IMR-90 (cell line): ENCODE measurements at regions not wholly inside any gene's neighbourhood (a gene's known extent, or its start where the extent isn't known, plus 50 kb on each side); places are given as distances from the start of the nearest gene placed in this dataset.

ENCODE experiments used
- ATAC-seq: fragments of 200-7000 bp; cut with Tn5 transposase; 2 replicates; pipeline ENCODE4 v1.9.1; 2020; ENCODE audit warnings: low read depth, mild to moderate bottlenecking, moderate library complexity
- BruUV-seq: library from RNA; stranded (reverse); fragments of 400-500 nt; replicated peaks from 2 replicates; lab custom pipeline; 2021; lab: Mats Ljungman, UMichigan
- CTCF ChIA-PET: fragments of 300-600 bp; formaldehyde crosslinking; extraction: SDS; loops from one replicate; lab custom pipeline; 2021; ENCODE audit warnings: antibody characterized with exemption; lab: Yijun Ruan, JAX
- POLR2A ChIA-PET: fragments of 300-600 bp; sonication (Branson Sonifier 250); formaldehyde crosslinking; loops from one replicate; lab custom pipeline; 2022; ENCODE audit warnings: antibody characterized with exemption; ENCODE audit not compliant: unreplicated experiment; lab: Charles Lee
- DNase-seq: peaks from one replicate; pipeline ENCODE4 v3.0.0; 2013
- H2AFZ ChIP-seq: replicated peaks from 2 replicates; pipeline ENCODE3; 2013; ENCODE audit warnings: low read length, mild to moderate bottlenecking; ENCODE audit not compliant: poor library complexity
- H2AK5ac ChIP-seq: 2 replicates; pipeline ENCODE4 v1.6.1; 2013; ENCODE audit warnings: low read depth, low read length, inconsistent platforms
- H2AK9ac ChIP-seq: replicated peaks from 2 replicates; pipeline ENCODE3; 2013; ENCODE audit warnings: mild to moderate bottlenecking, low read depth, low read length, moderate library complexity; ENCODE audit not compliant: poor library complexity
- H2BK120ac ChIP-seq: 2 replicates; pipeline ENCODE4 v1.6.1; 2013; ENCODE audit warnings: low read depth, low read length, inconsistent platforms
- H2BK15ac ChIP-seq: 3 replicates; pipeline ENCODE4 v1.6.1; 2013; ENCODE audit warnings: low read depth, low read length, inconsistent platforms
- H2BK20ac ChIP-seq: 2 replicates; pipeline ENCODE4 v1.6.1; 2013; ENCODE audit warnings: low read depth, mild to moderate bottlenecking, inconsistent platforms, low read length, moderate library complexity
- H2BK5ac ChIP-seq: 2 replicates; pipeline ENCODE4 v1.6.1; 2013; ENCODE audit warnings: mild to moderate bottlenecking, low read depth, low read length, inconsistent platforms; ENCODE audit not compliant: poor library complexity, severe bottlenecking
- H3K14ac ChIP-seq: replicated peaks from 2 replicates; pipeline ENCODE4 v1.6.1; 2013; ENCODE audit warnings: low read depth, low read length, inconsistent platforms
- H3K18ac ChIP-seq: 2 replicates; pipeline ENCODE4 v1.6.1; 2013; ENCODE audit warnings: low read depth, low read length, control low read depth
- H3K23ac ChIP-seq: 2 replicates; pipeline ENCODE4 v1.6.1; 2013; ENCODE audit warnings: low read depth, low read length, inconsistent platforms
- H3K27ac ChIP-seq: 2 replicates; pipeline ENCODE4 v1.5.1; 2013; ENCODE audit warnings: mild to moderate bottlenecking, control low read depth, low read length; ENCODE audit not compliant: insufficient read depth
- H3K27me3 ChIP-seq: 2 replicates; pipeline ENCODE4 v1.6.1; 2013; ENCODE audit warnings: low read length; ENCODE audit not compliant: control insufficient read depth, insufficient read depth
- H3K36me3 ChIP-seq: 2 replicates; pipeline ENCODE4 v1.6.1; 2013; ENCODE audit warnings: low read length, mixed read lengths; ENCODE audit not compliant: control insufficient read depth, insufficient read depth
- H3K4ac ChIP-seq: 2 replicates; pipeline ENCODE4 v1.6.1; 2013; ENCODE audit warnings: low read depth, low read length, inconsistent platforms
- H3K4me1 ChIP-seq: 2 replicates; pipeline ENCODE4 v1.6.1; 2013; ENCODE audit warnings: low read length, mixed read lengths; ENCODE audit not compliant: control insufficient read depth, insufficient read depth
- H3K4me2 ChIP-seq: 2 replicates; pipeline ENCODE4 v1.6.1; 2013; ENCODE audit warnings: low read depth, mild to moderate bottlenecking, control low read depth, low read length, moderate library complexity
- H3K4me3 ChIP-seq: 2 replicates; pipeline ENCODE4 v1.5.1; 2013; ENCODE audit warnings: low read depth, mild to moderate bottlenecking, control low read depth, low read length, moderate library complexity; ENCODE audit not compliant: insufficient read depth
- H3K56ac ChIP-seq: 2 replicates; pipeline ENCODE4 v1.6.1; 2013; ENCODE audit warnings: low read length, inconsistent platforms; ENCODE audit not compliant: insufficient read depth; ENCODE audit errors: extremely low read depth
- H3K79me1 ChIP-seq, 2 experiments: 2 replicates each; pipeline ENCODE4 v1.6.1; 2013; ENCODE audit warnings: low read length in 2 of 2, inconsistent platforms in 1 of 2, low read depth in 1 of 2
- H3K9ac ChIP-seq: 2 replicates; pipeline ENCODE4 v1.6.1; 2013; ENCODE audit warnings: low read depth, low read length, control low read depth
- H3K9me1 ChIP-seq: 2 replicates; pipeline ENCODE4 v1.6.1; 2013; ENCODE audit warnings: low read length, inconsistent platforms; ENCODE audit not compliant: insufficient read depth
- H3K9me3 ChIP-seq: 2 replicates; pipeline ENCODE4 v1.6.1; 2013; ENCODE audit warnings: low read length; ENCODE audit not compliant: control insufficient read depth, insufficient read depth
- H4K20me1 ChIP-seq: 2 replicates; pipeline ENCODE4 v1.6.1; 2013; ENCODE audit warnings: low read length, inconsistent platforms; ENCODE audit not compliant: insufficient read depth
- H4K5ac ChIP-seq: 2 replicates; pipeline ENCODE4 v1.6.1; 2013; ENCODE audit warnings: mild to moderate bottlenecking, low read depth, low read length, control low read depth
- H4K8ac ChIP-seq, 2 experiments: 2 replicates each; pipeline ENCODE4 v1.6.1; 2013; ENCODE audit warnings: low read depth in 2 of 2, low read length in 2 of 2, control low read depth in 1 of 2, inconsistent platforms in 1 of 2
- H4K91ac ChIP-seq: 2 replicates; pipeline ENCODE4 v1.6.1; 2013; ENCODE audit warnings: low read depth, low read length, inconsistent platforms; ENCODE audit not compliant: insufficient read depth
- BHLHE40 ChIP-seq: fragments of 150-350 bp; IDR thresholded peaks from 2 replicates; pipeline ENCODE4 v1.6.1; 2016; ENCODE audit warnings: mild to moderate bottlenecking, low read depth, low read length
- CEBPB ChIP-seq: IDR thresholded peaks from 2 replicates; pipeline ENCODE4 v1.6.1; 2012; ENCODE audit warnings: low read depth, low read length, improper control_type of control experiment
- FOS ChIP-seq: fragments of 150-350 bp; IDR thresholded peaks from 2 replicates; pipeline ENCODE4 v1.6.1; 2016; ENCODE audit warnings: low read depth, low read length
- MAFK ChIP-seq: IDR thresholded peaks from 2 replicates; pipeline ENCODE4 v1.6.1; 2012; ENCODE audit warnings: low read depth, low read length, improper control_type of control experiment
- MAZ ChIP-seq: IDR thresholded peaks from 2 replicates; pipeline ENCODE4 v1.6.1; 2012; ENCODE audit warnings: low read depth, mild to moderate bottlenecking, low read length, improper control_type of control experiment, moderate library complexity, borderline replicate concordance
- MXI1 ChIP-seq: IDR thresholded peaks from 2 replicates; pipeline ENCODE4 v1.6.1; 2012; ENCODE audit warnings: low read depth, mild to moderate bottlenecking, low read length, moderate library complexity, borderline replicate concordance
- NFE2L2 ChIP-seq: fragments of 150-350 bp; IDR thresholded peaks from 2 replicates; pipeline ENCODE4 v1.6.1; 2016; ENCODE audit warnings: low read depth, mild to moderate bottlenecking, low read length
- POLR2A ChIP-seq: IDR thresholded peaks from 2 replicates; pipeline ENCODE4 v1.6.1; 2012; ENCODE audit warnings: mild to moderate bottlenecking, low read depth, low read length
- RAD21 ChIP-seq: IDR thresholded peaks from 2 replicates; pipeline ENCODE4 v1.6.1; 2012; ENCODE audit warnings: low read length, improper control_type of control experiment
- RCOR1 ChIP-seq: IDR thresholded peaks from 2 replicates; pipeline ENCODE4 v1.6.1; 2012; ENCODE audit warnings: mild to moderate bottlenecking, low read length, improper control_type of control experiment; ENCODE audit not compliant: insufficient replicate concordance
- RFX5 ChIP-seq: IDR thresholded peaks from 2 replicates; pipeline ENCODE4 v1.8.0; 2012; ENCODE audit warnings: low read depth, mild to moderate bottlenecking, low read length, moderate library complexity
- SMC3 ChIP-seq: fragments of 150-350 bp; IDR thresholded peaks from 2 replicates; pipeline ENCODE4 v1.6.1; 2016; ENCODE audit warnings: low read depth, mild to moderate bottlenecking, antibody characterized with exemption, low read length, moderate library complexity
- WGBS, 2 experiments: methylation state at CpG; one replicate each; pipeline versions ENCODE4 v1.1.5 to v1.1.7; 2013; ENCODE audit warnings: missing lambda C conversion rate in 2 of 2; ENCODE audit not compliant: insufficient read length in 1 of 2; ENCODE audit errors: extremely low coverage in 2 of 2; 5-methylcytosine and 5-hydroxymethylcytosine counted together
- dilution Hi-C: fragments of 300-500 bp; cut with HindIII; formaldehyde crosslinking; loops from one replicate; pipeline ENCODE4 v1.14.3; 2018; ENCODE audit warnings: low sequenced_read_pairs; ENCODE audit not compliant: unreplicated experiment
- in situ Hi-C: fragments of 300-500 bp; cut with MboI; formaldehyde crosslinking; loops from 3 replicates; pipeline ENCODE4 v1.14.3; 2019; ENCODE audit warnings: low sequenced_read_pairs, inconsistent platforms, mixed read lengths
- intact Hi-C: fragments of 100-400 bp; cut with micrococcal nuclease; formaldehyde crosslinking; loops from 2 replicates; pipeline ENCODE4 v1.10.0; 2022
- TF ChIP-seq, protein P1 (sequence below): conservative IDR thresholded peaks from 2 replicates; pipeline ENCODE4 v1.5.1; 2012; ENCODE audit warnings: mild to moderate bottlenecking, low read depth, low read length, improper control_type of control experiment
- TF ChIP-seq, protein P2 (sequence below): fragments of 150-350 bp; IDR thresholded peaks from 2 replicates; pipeline ENCODE4 v1.6.1; 2017; ENCODE audit warnings: mild to moderate bottlenecking, antibody characterized with exemption, low read length, low read depth
- TF ChIP-seq, protein P3 (sequence below): fragments of 150-350 bp; IDR thresholded peaks from 2 replicates; pipeline ENCODE4 v1.6.1; 2016; ENCODE audit warnings: low read depth, mild to moderate bottlenecking, low read length, moderate library complexity, borderline replicate concordance

DNA sequence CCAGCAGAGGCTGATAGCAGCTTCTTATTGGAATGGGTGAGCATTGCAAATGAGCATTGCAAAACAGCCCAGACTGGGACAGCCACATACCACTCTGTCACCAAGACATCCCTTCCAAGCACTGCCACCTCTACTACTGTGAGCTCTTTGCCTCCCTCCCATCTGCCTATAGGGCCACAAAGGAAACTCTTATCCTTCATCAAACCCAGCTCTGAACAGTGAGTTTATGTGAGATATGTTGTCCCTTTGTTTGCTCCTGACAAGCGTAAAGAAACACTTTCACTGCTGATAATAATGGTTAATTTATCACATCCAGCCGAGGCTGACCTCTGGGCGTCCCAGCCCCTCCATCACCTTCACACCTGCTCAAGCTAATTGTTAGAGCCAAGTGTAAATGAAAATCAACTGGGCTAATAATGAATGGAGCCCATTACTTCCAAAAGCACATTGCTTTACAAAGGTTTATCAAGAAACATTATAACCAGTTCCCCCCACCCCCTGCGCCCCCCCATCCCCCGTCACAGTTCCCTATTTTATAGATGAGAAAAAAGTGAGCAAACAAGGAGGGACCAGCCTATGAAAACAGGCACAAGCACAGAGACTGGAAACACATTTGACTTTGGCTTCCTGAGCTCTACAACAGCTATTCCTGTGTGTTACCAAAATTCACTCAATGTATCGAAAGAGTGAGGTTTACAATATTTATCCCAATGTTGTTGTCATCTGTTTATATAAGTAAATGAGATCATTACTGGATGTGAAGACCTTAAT lies 146.3 kb downstream of the ANXA2 start:
- no peak for TF ChIP-seq RCOR1
- TF ChIP-seq MAZ: no peak
- TF ChIP-seq MXI1: no peak
- no peak for TF ChIP-seq POLR2A
- TF ChIP-seq, protein P1, sequence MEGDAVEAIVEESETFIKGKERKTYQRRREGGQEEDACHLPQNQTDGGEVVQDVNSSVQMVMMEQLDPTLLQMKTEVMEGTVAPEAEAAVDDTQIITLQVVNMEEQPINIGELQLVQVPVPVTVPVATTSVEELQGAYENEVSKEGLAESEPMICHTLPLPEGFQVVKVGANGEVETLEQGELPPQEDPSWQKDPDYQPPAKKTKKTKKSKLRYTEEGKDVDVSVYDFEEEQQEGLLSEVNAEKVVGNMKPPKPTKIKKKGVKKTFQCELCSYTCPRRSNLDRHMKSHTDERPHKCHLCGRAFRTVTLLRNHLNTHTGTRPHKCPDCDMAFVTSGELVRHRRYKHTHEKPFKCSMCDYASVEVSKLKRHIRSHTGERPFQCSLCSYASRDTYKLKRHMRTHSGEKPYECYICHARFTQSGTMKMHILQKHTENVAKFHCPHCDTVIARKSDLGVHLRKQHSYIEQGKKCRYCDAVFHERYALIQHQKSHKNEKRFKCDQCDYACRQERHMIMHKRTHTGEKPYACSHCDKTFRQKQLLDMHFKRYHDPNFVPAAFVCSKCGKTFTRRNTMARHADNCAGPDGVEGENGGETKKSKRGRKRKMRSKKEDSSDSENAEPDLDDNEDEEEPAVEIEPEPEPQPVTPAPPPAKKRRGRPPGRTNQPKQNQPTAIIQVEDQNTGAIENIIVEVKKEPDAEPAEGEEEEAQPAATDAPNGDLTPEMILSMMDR: no peak
- TF ChIP-seq NFE2L2: no peak
- TF ChIP-seq CEBPB: no peak
- no peak for TF ChIP-seq MAFK
- TF ChIP-seq BHLHE40: no peak
- TF ChIP-seq, protein P2, sequence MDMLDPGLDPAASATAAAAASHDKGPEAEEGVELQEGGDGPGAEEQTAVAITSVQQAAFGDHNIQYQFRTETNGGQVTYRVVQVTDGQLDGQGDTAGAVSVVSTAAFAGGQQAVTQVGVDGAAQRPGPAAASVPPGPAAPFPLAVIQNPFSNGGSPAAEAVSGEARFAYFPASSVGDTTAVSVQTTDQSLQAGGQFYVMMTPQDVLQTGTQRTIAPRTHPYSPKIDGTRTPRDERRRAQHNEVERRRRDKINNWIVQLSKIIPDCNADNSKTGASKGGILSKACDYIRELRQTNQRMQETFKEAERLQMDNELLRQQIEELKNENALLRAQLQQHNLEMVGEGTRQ: no peak
- TF ChIP-seq, protein P3, sequence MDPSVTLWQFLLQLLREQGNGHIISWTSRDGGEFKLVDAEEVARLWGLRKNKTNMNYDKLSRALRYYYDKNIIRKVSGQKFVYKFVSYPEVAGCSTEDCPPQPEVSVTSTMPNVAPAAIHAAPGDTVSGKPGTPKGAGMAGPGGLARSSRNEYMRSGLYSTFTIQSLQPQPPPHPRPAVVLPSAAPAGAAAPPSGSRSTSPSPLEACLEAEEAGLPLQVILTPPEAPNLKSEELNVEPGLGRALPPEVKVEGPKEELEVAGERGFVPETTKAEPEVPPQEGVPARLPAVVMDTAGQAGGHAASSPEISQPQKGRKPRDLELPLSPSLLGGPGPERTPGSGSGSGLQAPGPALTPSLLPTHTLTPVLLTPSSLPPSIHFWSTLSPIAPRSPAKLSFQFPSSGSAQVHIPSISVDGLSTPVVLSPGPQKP: no peak
- TF ChIP-seq RFX5: no peak
- no peak for TF ChIP-seq SMC3
- no peak for TF ChIP-seq FOS
- no peak for TF ChIP-seq RAD21
- Histone ChIP-seq H4K91ac (no peak overlapping the region), H2AFZ (no peak overlapping the region), H4K5ac (no peak overlapping the region), H3K56ac (no peak overlapping the region), H3K4me1 (no peaks in the 10 kb centered on the region), H2BK20ac (no peak overlapping the region), H2BK15ac (no peak overlapping the region), H3K14ac (no peak overlapping the region), H3K4ac (no peak overlapping the region), H3K4me3 (no peak overlapping the region), H3K36me3 (no peaks in the 10 kb centered on the region), H3K9me1 (no peaks in the 10 kb centered on the region), H3K4me2 (no peak overlapping the region), H3K79me1 (no peaks in the 10 kb centered on the region), H2AK9ac (no peak overlapping the region), H3K9me3 (no peaks in the 10 kb centered on the region), H3K27me3 (peaks cover 2% of the 10 kb centered on the region; the same call in 1 of the 2 replicates), H2BK120ac (no peak overlapping the region), H4K8ac (no peak overlapping the region), H2AK5ac (no peak overlapping the region), H3K18ac (no peak overlapping the region), H3K23ac (no peak overlapping the region), H4K20me1 (no peaks in the 10 kb centered on the region), H3K9ac (no peak overlapping the region), H3K27ac (no peak overlapping the region), H2BK5ac (no peak overlapping the region)
- ChIA-PET CTCF (no interaction called here), POLR2A (no interaction called here)
- BruUV-seq: no TSS peak
- DNase-seq: no peak
- dilution Hi-C loops (no loop called here), in situ Hi-C loops (no loop called here), intact Hi-C loops (no loop called here)
- no peak for ATAC-seq
- WGBS, 2 experiments: no CpG with 5 or more reads among the region's 6 CpGs
